ENCODE measurements at regions not wholly inside any gene's neighbourhood (a gene's known extent, or its start where the extent isn't known, plus 50 kb on each side); places are given as distances from the start of the nearest gene placed in this dataset.
"Not testable (repeated sequence)": the region's sequence is repeated elsewhere in the genome, so short reads cannot be mapped to it uniquely, and the experiment has no call there.

DNA sequence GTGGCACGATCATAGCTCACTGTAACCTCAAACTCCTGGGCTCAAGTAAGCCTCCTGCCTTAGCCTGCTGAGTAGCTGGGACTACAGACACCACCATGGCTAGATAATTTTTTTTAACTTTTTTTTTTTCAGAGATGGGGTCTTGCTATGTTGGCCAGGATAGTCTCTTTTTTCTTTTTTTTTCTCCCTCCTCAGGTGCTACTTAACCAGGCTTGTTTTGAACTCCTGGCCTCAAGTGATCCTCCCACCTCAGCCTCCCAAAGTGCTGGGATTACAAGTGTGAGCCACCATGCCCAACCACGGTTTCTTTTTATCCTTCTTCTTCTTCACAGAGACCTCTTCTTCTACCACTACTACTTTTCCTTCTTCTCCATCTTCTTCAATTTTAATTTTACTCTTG is 53.8 kb upstream of the MAP4 start:
- intact Hi-C loops (cut with DNase I) = no loop called here
- no peaks in the 10 kb centered on the region for H3K9me3 ChIP-seq
- DNase-seq (ENCODE audit: low spot score in 2 of 2) = no peak
- H3K27ac ChIP-seq = peak overlapping the region in 1 of 2 donors; percentile 30
- no peak overlapping the region for H3K4me3 ChIP-seq
- TF ChIP-seq, protein P1, sequence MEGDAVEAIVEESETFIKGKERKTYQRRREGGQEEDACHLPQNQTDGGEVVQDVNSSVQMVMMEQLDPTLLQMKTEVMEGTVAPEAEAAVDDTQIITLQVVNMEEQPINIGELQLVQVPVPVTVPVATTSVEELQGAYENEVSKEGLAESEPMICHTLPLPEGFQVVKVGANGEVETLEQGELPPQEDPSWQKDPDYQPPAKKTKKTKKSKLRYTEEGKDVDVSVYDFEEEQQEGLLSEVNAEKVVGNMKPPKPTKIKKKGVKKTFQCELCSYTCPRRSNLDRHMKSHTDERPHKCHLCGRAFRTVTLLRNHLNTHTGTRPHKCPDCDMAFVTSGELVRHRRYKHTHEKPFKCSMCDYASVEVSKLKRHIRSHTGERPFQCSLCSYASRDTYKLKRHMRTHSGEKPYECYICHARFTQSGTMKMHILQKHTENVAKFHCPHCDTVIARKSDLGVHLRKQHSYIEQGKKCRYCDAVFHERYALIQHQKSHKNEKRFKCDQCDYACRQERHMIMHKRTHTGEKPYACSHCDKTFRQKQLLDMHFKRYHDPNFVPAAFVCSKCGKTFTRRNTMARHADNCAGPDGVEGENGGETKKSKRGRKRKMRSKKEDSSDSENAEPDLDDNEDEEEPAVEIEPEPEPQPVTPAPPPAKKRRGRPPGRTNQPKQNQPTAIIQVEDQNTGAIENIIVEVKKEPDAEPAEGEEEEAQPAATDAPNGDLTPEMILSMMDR (IDR thresholded peaks at IDR 0.05) = no peak
- H3K36me3 ChIP-seq = no peaks in the 10 kb centered on the region
- peaks cover 14 to 36% of the 10 kb centered on the region in 2 donors for H3K4me1 ChIP-seq
- H3K27me3 ChIP-seq = no peaks in the 10 kb centered on the region

DNA sequence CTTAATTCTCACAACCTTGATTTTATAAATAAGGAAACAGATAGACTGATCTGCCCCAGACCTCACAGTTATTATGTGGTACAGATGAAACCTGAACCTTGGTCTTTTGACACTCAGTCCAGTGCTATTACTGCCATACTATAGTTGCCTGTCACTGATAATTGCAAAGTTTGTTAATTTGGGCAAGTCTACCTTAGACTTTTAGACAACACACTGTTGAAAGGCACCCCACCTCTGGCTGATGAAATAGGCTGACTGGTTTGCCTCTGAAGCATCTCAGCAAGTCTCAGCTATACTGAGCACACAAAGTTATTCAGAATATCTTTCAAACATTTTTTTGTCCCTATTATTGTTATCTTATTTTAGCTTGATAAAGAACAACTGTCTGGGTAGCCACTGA is 53.1 kb upstream of the MAP4 start:
- TF ChIP-seq, protein P1 (IDR thresholded peaks at IDR 0.05) = no peak
- DNase-seq (ENCODE audit: low spot score in 2 of 2) = no peak
- Histone ChIP-seq H3K27ac (peak overlapping the region in 1 of 2 donors; percentile 30), H3K9me3 (no peaks in the 10 kb centered on the region), H3K27me3 (no peaks in the 10 kb centered on the region), H3K4me1 (peaks cover 14 to 38% of the 10 kb centered on the region in 2 donors), H3K36me3 (no peaks in the 10 kb centered on the region), H3K4me3 (no peak overlapping the region)
- intact Hi-C loops (cut with DNase I) = no loop called here

DNA sequence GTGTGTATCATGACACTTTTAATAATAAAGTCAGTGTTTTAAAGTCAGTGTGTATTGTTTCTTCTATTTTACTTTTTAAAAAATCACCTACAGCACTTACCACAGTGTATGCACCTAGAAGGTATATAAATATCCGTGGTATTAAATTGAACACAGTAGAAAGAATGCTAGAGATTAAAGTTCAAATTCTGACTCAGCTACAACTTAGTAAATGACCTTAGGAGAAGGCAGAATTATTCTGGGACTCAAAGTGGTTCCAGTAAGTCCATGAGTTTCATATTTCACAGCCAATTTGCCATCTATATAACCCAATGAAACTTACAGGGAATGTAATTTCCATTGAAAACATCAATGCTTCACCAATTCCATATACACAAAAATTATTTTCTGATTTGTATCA is 52.7 kb upstream of the MAP4 start:
- peak overlapping the region in 1 of 2 donors; percentile 30 for H3K27ac ChIP-seq
- H3K36me3 ChIP-seq = no peaks in the 10 kb centered on the region
- H3K4me1 ChIP-seq = peaks cover 14 to 41% of the 10 kb centered on the region in 2 donors
- H3K27me3 ChIP-seq = no peaks in the 10 kb centered on the region
- DNase-seq (ENCODE audit: low spot score in 2 of 2) = no peak
- no peaks in the 10 kb centered on the region for H3K9me3 ChIP-seq
- intact Hi-C loops (cut with DNase I) = no loop called here
- H3K4me3 ChIP-seq = no peak overlapping the region
- TF ChIP-seq, protein P1 (IDR thresholded peaks at IDR 0.05) = no peak

DNA sequence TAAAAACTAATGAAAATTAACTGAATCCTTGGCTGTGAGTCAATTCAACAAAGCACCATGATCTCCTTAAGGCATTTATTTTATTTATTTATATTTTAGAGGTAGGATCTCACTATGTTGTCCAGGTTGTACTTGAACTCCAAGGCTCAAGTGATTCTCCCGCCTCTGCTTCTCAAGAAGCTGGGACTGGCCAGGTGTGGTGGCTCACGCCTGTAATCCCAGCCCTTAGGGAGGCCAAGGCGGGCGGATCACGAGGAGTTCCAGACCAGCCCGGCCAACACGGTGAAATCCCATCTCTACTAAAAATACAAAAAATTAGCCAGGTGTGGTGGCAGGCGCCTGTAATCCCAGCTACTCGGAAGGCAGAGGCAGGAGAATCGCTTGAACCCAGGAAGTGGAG is 52.1 kb upstream of the MAP4 start:
- H3K27me3 ChIP-seq; DNase-seq (ENCODE audit: low spot score in 2 of 2); H3K9me3 ChIP-seq; H3K4me3 ChIP-seq; intact Hi-C loops (cut with DNase I); H3K36me3 ChIP-seq: not testable (repeated sequence)
- Histone ChIP-seq H3K27ac (peak overlapping the region in 1 of 2 donors; percentile 22), H3K4me1 (peaks cover 14 to 41% of the 10 kb centered on the region in 2 donors)

DNA sequence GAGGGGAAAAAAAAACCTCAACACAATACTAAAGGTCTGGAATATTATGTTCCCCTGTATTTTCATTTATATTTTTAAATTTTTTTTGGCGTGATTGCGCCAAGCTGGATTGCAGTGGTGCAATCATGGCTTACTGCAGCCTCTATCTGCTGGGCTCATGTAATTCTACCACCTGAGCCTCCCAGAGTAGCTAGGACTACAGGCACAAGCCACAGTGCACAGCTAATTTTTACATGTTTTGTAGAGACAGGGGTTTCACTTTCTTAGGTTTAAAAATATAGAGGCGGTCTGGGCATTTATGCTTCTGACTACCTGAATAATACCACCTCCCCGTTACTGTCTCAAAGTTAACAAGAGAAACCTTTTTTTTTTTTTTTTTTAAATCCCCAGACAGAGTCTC is 51.1 kb upstream of the MAP4 start:
- H3K9me3 ChIP-seq = no peaks in the 10 kb centered on the region
- H3K4me1 ChIP-seq = peaks cover 7 to 37% of the 10 kb centered on the region in 2 donors
- TF ChIP-seq, protein P1 (IDR thresholded peaks at IDR 0.05) = no peak
- no peak for DNase-seq (ENCODE audit: low spot score in 2 of 2)
- no peak overlapping the region for H3K4me3 ChIP-seq
- H3K27me3 ChIP-seq = no peaks in the 10 kb centered on the region
- intact Hi-C loops (cut with DNase I) = no loop called here
- no peak overlapping the region for H3K27ac ChIP-seq
- H3K36me3 ChIP-seq = no peaks in the 10 kb centered on the region
